Mammary epithelial cell (primary cell): ENCODE measurements at regions not wholly inside any gene's neighbourhood (a gene's known extent, or its start where the extent isn't known, plus 50 kb on each side); places are given as distances from the start of the nearest gene placed in this dataset.

ENCODE experiments used
- CTCF ChIP-seq, 2 donors: IDR thresholded peaks in 1 of 2; conservative IDR thresholded peaks in 1 of 2; 2 replicates each; pipeline ENCODE4 v1.5.1; 2011 to 2012; ENCODE audit warnings: inconsistent platforms in 2 of 2, low read length in 2 of 2, mild to moderate bottlenecking in 2 of 2, control low read depth in 1 of 2, low read depth in 1 of 2; ENCODE audit not compliant: insufficient read depth in 1 of 2; ENCODE audit errors: extremely low read depth in 1 of 2
- EZH2 ChIP-seq: IDR thresholded peaks from 2 replicates; pipeline ENCODE4 v1.6.1; 2012; ENCODE audit warnings: low read length, inconsistent platforms, borderline replicate concordance

- TF ChIP-seq CTCF (conservative IDR thresholded peaks at IDR 0.05 in 1 of 2, IDR thresholded peaks at IDR 0.05 in 1 of 2; ENCODE audit: extremely low read depth in 1 of 2, insufficient read depth in 1 of 2, low read depth in 1 of 2, low read length in 2 of 2) (no peak), EZH2 (no peak)
Measured at GRCh38 chr11:100528872-100529416, 158.1 kb upstream of the ARHGAP42 start.
